Activated naive CD4-positive, alpha-beta T cell (primary cell): ENCODE measurements at regions not wholly inside any gene's neighbourhood (a gene's known extent, or its start where the extent isn't known, plus 50 kb on each side); places are given as distances from the start of the nearest gene placed in this dataset.

Experiments used
- DNase-seq, 4 experiments: peaks; one replicate each; lab custom pipeline; 2025; lab: John Stamatoyannopoulos, UW

GRCh38 chr2:207257251-207258250 lies 91.8 kb upstream of the KLF7 start:
- DNase-seq = no peak

GRCh38 chr2:207258263-207258991 lies 92.7 kb upstream of the KLF7 start:
- no peak for DNase-seq

- DNase-seq = no peak
Observed at GRCh38 chr2:207260021-207260420, 94.3 kb upstream of the KLF7 start.

- no peak for DNase-seq
Observed at GRCh38 chr2:207260947-207261346, 95.2 kb upstream of the KLF7 start.

GRCh38 chr2:207264310-207264709 lies 98.6 kb upstream of the KLF7 start:
- no peak for DNase-seq

GRCh38 chr2:207265332-207265731 lies 99.6 kb upstream of the KLF7 start:
- DNase-seq = no peak

GRCh38 chr2:207265869-207266268 lies 100.1 kb upstream of the KLF7 start:
- no peak for DNase-seq

GRCh38 chr2:207266648-207267047 lies 100.9 kb upstream of the KLF7 start:
- DNase-seq = no peak

- DNase-seq = no peak
Observed at GRCh38 chr2:207269038-207269437, 103.3 kb upstream of the KLF7 start.

- DNase-seq = no peak
Observed at GRCh38 chr2:207274530-207275189, 108.9 kb upstream of the KLF7 start.

GRCh38 chr2:207275779-207276178 lies 110.0 kb upstream of the KLF7 start:
- no peak for DNase-seq

GRCh38 chr2:207276248-207276647 lies 110.5 kb upstream of the KLF7 start:
- DNase-seq = no peak

- DNase-seq = no peak
Observed at GRCh38 chr2:207276858-207277257, 111.1 kb upstream of the KLF7 start.

GRCh38 chr2:207279520-207279919 lies 113.8 kb upstream of the KLF7 start:
- no peak for DNase-seq

GRCh38 chr2:207281436-207281835 lies 115.7 kb upstream of the KLF7 start:
- no peak for DNase-seq

GRCh38 chr2:207282916-207283315 lies 117.2 kb upstream of the KLF7 start:
- no peak for DNase-seq

- DNase-seq = no peak
Observed at GRCh38 chr2:207283356-207283755, 117.6 kb upstream of the KLF7 start.

GRCh38 chr2:207284556-207285472 lies 119.1 kb upstream of the KLF7 start:
- no peak for DNase-seq

- no peak for DNase-seq
Observed at GRCh38 chr2:207285473-207285815, 119.7 kb upstream of the KLF7 start.

- DNase-seq = no peak
Observed at GRCh38 chr2:207286106-207286505, 120.4 kb upstream of the KLF7 start.

GRCh38 chr2:207288628-207289027 lies 122.9 kb upstream of the KLF7 start:
- DNase-seq = no peak
